GM10266 (cell line): ENCODE measurements at regions not wholly inside any gene's neighbourhood (a gene's known extent, or its start where the extent isn't known, plus 50 kb on each side); places are given as distances from the start of the nearest gene placed in this dataset.

Source experiments
- DNase-seq: peaks from one replicate; pipeline ENCODE4 v3.0.0; 2012; ENCODE audit errors: extremely low spot score
- TF ChIP-seq, protein P1 (sequence below): IDR thresholded peaks from 2 replicates; pipeline ENCODE4 v1.5.1; 2012; ENCODE audit warnings: mild to moderate bottlenecking, low read depth; ENCODE audit not compliant: control insufficient read depth, insufficient read depth; ENCODE audit errors: missing control alignments

DNA sequence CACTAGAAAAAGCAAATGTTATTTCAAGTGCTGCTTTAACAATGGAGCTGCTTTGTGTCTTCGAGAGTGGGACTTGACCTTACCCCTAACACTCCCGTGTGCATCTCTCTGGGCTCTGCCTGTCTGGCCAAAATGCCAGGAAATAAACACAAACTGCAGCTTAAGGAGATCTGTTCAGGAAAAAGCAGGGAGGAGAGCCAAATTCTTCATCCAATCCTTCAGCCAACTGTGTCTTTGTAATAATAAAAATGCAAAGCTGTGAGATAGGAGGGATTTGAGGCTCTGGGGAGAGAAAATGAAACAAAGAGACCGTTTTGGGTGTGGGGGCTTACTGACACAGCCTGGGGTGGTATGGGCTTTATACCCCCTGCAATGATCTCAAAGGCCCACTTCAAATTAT is 85.8 kb upstream of the WSCD2 start:
- TF ChIP-seq, protein P1, sequence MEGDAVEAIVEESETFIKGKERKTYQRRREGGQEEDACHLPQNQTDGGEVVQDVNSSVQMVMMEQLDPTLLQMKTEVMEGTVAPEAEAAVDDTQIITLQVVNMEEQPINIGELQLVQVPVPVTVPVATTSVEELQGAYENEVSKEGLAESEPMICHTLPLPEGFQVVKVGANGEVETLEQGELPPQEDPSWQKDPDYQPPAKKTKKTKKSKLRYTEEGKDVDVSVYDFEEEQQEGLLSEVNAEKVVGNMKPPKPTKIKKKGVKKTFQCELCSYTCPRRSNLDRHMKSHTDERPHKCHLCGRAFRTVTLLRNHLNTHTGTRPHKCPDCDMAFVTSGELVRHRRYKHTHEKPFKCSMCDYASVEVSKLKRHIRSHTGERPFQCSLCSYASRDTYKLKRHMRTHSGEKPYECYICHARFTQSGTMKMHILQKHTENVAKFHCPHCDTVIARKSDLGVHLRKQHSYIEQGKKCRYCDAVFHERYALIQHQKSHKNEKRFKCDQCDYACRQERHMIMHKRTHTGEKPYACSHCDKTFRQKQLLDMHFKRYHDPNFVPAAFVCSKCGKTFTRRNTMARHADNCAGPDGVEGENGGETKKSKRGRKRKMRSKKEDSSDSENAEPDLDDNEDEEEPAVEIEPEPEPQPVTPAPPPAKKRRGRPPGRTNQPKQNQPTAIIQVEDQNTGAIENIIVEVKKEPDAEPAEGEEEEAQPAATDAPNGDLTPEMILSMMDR, result no peak
- no peak for DNase-seq

DNA sequence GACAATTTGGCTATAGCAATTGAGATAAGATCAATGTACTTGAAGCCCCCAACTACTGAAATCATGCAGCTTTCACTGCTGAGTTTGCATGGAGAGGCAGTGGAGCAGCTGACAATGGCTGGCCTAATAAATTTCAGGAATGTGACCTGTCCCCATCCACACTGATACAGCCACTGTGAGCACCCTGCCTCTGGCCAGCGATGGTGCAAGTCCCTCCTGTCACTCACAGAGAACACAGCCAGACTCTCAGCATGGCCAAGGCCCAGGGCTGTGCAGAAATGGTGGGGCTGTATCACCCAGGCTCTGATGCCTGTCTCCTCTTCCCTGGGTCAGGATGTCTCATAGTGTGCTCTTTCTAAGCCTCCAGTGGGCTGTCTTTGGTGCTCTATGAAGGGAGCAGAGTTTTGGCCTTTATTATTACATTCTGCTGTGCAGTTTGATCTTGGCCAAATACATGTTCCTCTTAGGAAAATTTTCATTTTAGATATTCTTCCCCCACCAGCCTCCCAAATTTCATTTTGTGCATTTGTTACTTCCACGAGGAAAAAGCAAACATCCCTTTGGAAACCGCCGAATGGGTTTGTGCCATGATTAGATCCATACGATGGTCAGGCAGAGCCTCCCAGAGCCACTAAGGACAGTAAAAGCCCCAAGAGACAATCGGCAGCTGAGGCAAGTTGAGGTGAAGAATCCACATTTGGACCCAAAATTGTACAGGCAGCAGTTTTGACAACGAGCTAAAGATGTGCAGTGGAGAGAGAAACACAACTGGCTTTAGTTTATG is 85.1 kb upstream of the WSCD2 start:
- TF ChIP-seq, protein P1, result no peak

GRCh38 chr12:108046135-108046534 is 83.0 kb upstream of the WSCD2 start:
- DNase-seq, result no peak
- TF ChIP-seq, protein P1, result no peak

More for the DNA sequence above, 85.1 kb upstream of the WSCD2 start:
- no peak for DNase-seq

DNA sequence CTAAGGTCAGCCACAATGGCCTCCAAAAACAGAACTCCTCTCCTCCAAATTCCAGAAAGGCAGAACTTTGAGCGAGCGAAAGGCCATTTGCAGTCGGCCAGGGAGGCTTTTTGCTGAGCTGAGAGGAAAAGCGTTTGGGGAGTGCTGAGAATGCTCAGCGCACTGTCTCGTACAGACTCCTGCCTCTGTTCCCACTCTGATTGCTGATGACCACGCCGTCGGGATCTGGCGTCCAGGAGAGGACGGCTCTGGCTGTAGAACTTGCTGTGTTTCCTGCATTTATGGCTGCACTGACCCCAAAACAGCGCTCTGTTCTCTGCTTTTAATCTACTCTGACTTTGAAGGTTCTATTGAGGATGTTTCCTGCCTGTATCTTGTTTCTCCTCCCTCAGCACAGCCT is 82.4 kb upstream of the WSCD2 start:
- DNase-seq, result no peak
- TF ChIP-seq, protein P1, result no peak

DNA sequence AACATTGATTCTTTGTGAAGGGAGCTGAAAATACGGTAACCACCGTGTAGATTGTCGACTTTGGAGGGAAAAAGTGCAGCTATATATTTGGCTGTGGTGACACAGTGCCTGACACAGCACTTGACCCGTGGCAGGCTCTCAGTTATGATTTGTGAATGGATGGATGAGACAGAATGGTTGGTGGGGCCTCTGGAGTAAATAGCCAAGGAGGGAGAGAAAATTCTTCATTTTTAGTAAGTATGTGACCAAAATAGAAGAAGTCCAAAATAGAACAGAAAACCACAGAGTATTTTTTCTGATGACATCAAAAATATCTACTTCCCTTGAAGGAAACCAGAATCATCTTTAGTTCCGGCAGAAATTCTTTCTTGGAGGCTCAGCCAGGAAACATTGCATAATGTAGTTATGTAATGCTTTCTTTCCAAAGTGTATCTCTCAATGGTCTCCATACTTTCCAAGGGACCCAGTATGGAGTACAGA is 82.0 kb upstream of the WSCD2 start:
- TF ChIP-seq, protein P1, result no peak
- DNase-seq, result no peak

GRCh38 chr12:108048686-108049085 is 80.4 kb upstream of the WSCD2 start:
- TF ChIP-seq, protein P1, result no peak
- no peak for DNase-seq

GRCh38 chr12:108050696-108051095 is 78.4 kb upstream of the WSCD2 start:
- TF ChIP-seq, protein P1, result no peak
- DNase-seq, result no peak
